ENCODE measurements at regions not wholly inside any gene's neighbourhood (a gene's known extent, or its start where the extent isn't known, plus 50 kb on each side); places are given as distances from the start of the nearest gene placed in this dataset.

GRCh38 chrX:39451046-39451445 lies 646.7 kb downstream of the BCOR start:
- TF ChIP-seq, protein P1, sequence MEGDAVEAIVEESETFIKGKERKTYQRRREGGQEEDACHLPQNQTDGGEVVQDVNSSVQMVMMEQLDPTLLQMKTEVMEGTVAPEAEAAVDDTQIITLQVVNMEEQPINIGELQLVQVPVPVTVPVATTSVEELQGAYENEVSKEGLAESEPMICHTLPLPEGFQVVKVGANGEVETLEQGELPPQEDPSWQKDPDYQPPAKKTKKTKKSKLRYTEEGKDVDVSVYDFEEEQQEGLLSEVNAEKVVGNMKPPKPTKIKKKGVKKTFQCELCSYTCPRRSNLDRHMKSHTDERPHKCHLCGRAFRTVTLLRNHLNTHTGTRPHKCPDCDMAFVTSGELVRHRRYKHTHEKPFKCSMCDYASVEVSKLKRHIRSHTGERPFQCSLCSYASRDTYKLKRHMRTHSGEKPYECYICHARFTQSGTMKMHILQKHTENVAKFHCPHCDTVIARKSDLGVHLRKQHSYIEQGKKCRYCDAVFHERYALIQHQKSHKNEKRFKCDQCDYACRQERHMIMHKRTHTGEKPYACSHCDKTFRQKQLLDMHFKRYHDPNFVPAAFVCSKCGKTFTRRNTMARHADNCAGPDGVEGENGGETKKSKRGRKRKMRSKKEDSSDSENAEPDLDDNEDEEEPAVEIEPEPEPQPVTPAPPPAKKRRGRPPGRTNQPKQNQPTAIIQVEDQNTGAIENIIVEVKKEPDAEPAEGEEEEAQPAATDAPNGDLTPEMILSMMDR (IDR thresholded peaks at IDR 0.05; ENCODE audit: insufficient read depth, low read length, poor library complexity, severe bottlenecking) = no peak
- TF ChIP-seq EZH2phosphoT487 (conservative IDR thresholded peaks at IDR 0.05; ENCODE audit: low read length) = no peak
